ENCODE measurements at regions not wholly inside any gene's neighbourhood (a gene's known extent, or its start where the extent isn't known, plus 50 kb on each side); places are given as distances from the start of the nearest gene placed in this dataset.

GRCh38 chr2:142585785-142586184, 291.7 kb upstream of the KYNU start:
- TF ChIP-seq, protein P1, sequence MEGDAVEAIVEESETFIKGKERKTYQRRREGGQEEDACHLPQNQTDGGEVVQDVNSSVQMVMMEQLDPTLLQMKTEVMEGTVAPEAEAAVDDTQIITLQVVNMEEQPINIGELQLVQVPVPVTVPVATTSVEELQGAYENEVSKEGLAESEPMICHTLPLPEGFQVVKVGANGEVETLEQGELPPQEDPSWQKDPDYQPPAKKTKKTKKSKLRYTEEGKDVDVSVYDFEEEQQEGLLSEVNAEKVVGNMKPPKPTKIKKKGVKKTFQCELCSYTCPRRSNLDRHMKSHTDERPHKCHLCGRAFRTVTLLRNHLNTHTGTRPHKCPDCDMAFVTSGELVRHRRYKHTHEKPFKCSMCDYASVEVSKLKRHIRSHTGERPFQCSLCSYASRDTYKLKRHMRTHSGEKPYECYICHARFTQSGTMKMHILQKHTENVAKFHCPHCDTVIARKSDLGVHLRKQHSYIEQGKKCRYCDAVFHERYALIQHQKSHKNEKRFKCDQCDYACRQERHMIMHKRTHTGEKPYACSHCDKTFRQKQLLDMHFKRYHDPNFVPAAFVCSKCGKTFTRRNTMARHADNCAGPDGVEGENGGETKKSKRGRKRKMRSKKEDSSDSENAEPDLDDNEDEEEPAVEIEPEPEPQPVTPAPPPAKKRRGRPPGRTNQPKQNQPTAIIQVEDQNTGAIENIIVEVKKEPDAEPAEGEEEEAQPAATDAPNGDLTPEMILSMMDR (IDR thresholded peaks at IDR 0.05; ENCODE audit: low read depth, low read length, poor library complexity, severe bottlenecking): no peak
- TF ChIP-seq EZH2phosphoT487 (IDR thresholded peaks at IDR 0.05; ENCODE audit: borderline replicate concordance, low read length): no peak

Data from DOHH2 (cell line).